Thyroid gland (tissue), 4 donors: ENCODE measurements at regions not wholly inside any gene's neighbourhood (a gene's known extent, or its start where the extent isn't known, plus 50 kb on each side); places are given as distances from the start of the nearest gene placed in this dataset.

Source experiments
- POLR2A ChIP-seq, 2 donors: fragments of 450-650 bp; IDR thresholded peaks; one replicate each; pipeline ENCODE4 v1.6.1; 2017; ENCODE audit warnings: antibody characterized with exemption in 2 of 2, mild to moderate bottlenecking in 2 of 2, moderate library complexity in 1 of 2
- TF ChIP-seq, protein P1 (sequence below), 6 experiments: fragments of 200-600 bp in 3 of 6; fragments of 450-650 bp in 3 of 6; sonication (generic) in 3 of 6; IDR thresholded peaks; one replicate each; pipeline ENCODE4 v1.5.1; 2016 to 2019; ENCODE audit warnings: antibody characterized with exemption in 6 of 6, mild to moderate bottlenecking in 2 of 6, inconsistent platforms in 1 of 6, moderate library complexity in 1 of 6

- TF ChIP-seq POLR2A (IDR thresholded peaks at IDR 0.05): no peak
- TF ChIP-seq, protein P1, sequence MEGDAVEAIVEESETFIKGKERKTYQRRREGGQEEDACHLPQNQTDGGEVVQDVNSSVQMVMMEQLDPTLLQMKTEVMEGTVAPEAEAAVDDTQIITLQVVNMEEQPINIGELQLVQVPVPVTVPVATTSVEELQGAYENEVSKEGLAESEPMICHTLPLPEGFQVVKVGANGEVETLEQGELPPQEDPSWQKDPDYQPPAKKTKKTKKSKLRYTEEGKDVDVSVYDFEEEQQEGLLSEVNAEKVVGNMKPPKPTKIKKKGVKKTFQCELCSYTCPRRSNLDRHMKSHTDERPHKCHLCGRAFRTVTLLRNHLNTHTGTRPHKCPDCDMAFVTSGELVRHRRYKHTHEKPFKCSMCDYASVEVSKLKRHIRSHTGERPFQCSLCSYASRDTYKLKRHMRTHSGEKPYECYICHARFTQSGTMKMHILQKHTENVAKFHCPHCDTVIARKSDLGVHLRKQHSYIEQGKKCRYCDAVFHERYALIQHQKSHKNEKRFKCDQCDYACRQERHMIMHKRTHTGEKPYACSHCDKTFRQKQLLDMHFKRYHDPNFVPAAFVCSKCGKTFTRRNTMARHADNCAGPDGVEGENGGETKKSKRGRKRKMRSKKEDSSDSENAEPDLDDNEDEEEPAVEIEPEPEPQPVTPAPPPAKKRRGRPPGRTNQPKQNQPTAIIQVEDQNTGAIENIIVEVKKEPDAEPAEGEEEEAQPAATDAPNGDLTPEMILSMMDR (IDR thresholded peaks at IDR 0.05): no peak
These were observed 146.7 kb upstream of the TMEM196 start for GRCh38 chr7:19920166-19920565.
